Endothelial cell of umbilical vein (primary cell): ENCODE measurements at regions not wholly inside any gene's neighbourhood (a gene's known extent, or its start where the extent isn't known, plus 50 kb on each side); places are given as distances from the start of the nearest gene placed in this dataset.

Source experiments
- BruUV-seq: library from RNA; stranded (reverse); fragments of 400-500 nt; replicated peaks from 2 replicates; lab custom pipeline; 2021; lab: Mats Ljungman, UMichigan
- CTCF ChIA-PET: fragments of 300-600, 350-600 bp; sonication (Branson Sonifier 250); formaldehyde crosslinking; loops from one replicate; lab custom pipeline; 2021; ENCODE audit warnings: antibody characterized with exemption, inconsistent platforms; lab: Charles Lee
- POLR2A ChIA-PET: fragments of 300-600, 350-600 bp; sonication (Branson Sonifier 250); formaldehyde crosslinking; loops from one replicate; lab custom pipeline; 2021; ENCODE audit warnings: antibody characterized with exemption, inconsistent platforms; lab: Charles Lee
- DNase-seq: peaks from one replicate; pipeline ENCODE4 v3.0.0-alpha.2; 2011; ENCODE audit warnings: low read depth, low spot score
- FAIRE-seq: peaks from 2 replicates; lab custom pipeline; 2011; peaks lifted over from hg19 to GRCh38; lab: Jason Lieb, UNC
- H2AFZ ChIP-seq: 2 replicates; pipeline ENCODE4 v1.6.0; 2012; ENCODE audit warnings: low read depth, low read length, control low read depth, inconsistent platforms
- H3K27ac ChIP-seq: 2 replicates; pipeline ENCODE4 v1.5.1; 2011; ENCODE audit warnings: low read depth, mild to moderate bottlenecking, control low read depth, low read length, moderate library complexity; ENCODE audit not compliant: insufficient read depth
- H3K27me3 ChIP-seq, 2 experiments: 2 replicates each; pipeline versions ENCODE4 v1.6.0 to v1.6.1; 2011; ENCODE audit warnings: low read length in 2 of 2, mixed read lengths in 1 of 2; ENCODE audit not compliant: control insufficient read depth in 2 of 2, insufficient read depth in 2 of 2
- H3K36me3 ChIP-seq, 2 experiments: 2 replicates in 1 of 2; 3 replicates in 1 of 2; pipeline ENCODE4 v1.5.1; 2011; ENCODE audit warnings: low read length in 2 of 2, mild to moderate bottlenecking in 1 of 2, moderate library complexity in 1 of 2; ENCODE audit not compliant: control insufficient read depth in 2 of 2, insufficient read depth in 2 of 2; ENCODE audit errors: extremely low read depth in 1 of 2
- H3K4me1 ChIP-seq: 3 replicates; pipeline ENCODE4 v1.5.1; 2011; ENCODE audit warnings: mild to moderate bottlenecking, low read length; ENCODE audit not compliant: control insufficient read depth, insufficient read depth; ENCODE audit errors: extremely low read depth
- H3K4me2 ChIP-seq: 2 replicates; pipeline ENCODE4 v1.6.1; 2011; ENCODE audit warnings: low read length, control low read depth, mixed read lengths; ENCODE audit not compliant: insufficient read depth
- H3K4me3 ChIP-seq, 3 experiments: fragments of 200-600 bp in 1 of 3; sonication (generic), shearing (Covaris generic) in 1 of 3; replicated peaks in 1 of 3; 2 replicates each; pipeline ENCODE4 v1.5.1; 2011 to 2016; ENCODE audit warnings: control low read depth in 3 of 3, low read length in 3 of 3, mild to moderate bottlenecking in 2 of 3, inconsistent platforms in 1 of 3, low read depth in 1 of 3, moderate library complexity in 1 of 3; ENCODE audit not compliant: insufficient read depth in 1 of 3
- H3K79me2 ChIP-seq: 2 replicates; pipeline ENCODE4 v1.6.0; 2012; ENCODE audit warnings: low read length, inconsistent platforms; ENCODE audit not compliant: control insufficient read depth, insufficient read depth
- H3K9ac ChIP-seq: replicated peaks from 2 replicates; pipeline ENCODE3; 2011; ENCODE audit warnings: low read length, control low read depth; ENCODE audit not compliant: insufficient read depth; ENCODE audit errors: extremely low read depth
- H3K9me1 ChIP-seq: replicated peaks from 3 replicates; pipeline ENCODE4 v1.6.0; 2011; ENCODE audit warnings: mild to moderate bottlenecking, low read length; ENCODE audit not compliant: control insufficient read depth, insufficient read depth; ENCODE audit errors: extremely low read depth
- H3K9me3 ChIP-seq: replicated peaks from 2 replicates; pipeline ENCODE4 v1.5.1; 2012; ENCODE audit warnings: low read length, inconsistent platforms; ENCODE audit not compliant: control insufficient read depth, insufficient read depth
- H4K20me1 ChIP-seq: replicated peaks from 2 replicates; pipeline ENCODE3; 2011; ENCODE audit warnings: mild to moderate bottlenecking, low read length; ENCODE audit not compliant: control insufficient read depth, insufficient read depth; ENCODE audit errors: extremely low read depth
- EZH2 ChIP-seq: IDR thresholded peaks from 2 replicates; pipeline ENCODE4 v1.6.1; 2012; ENCODE audit warnings: borderline replicate concordance, low read depth, mild to moderate bottlenecking, moderate library complexity, low read length, inconsistent platforms; ENCODE audit not compliant: severe bottlenecking
- FOS ChIP-seq: IDR thresholded peaks from 2 replicates; pipeline ENCODE4 v1.6.1; 2011; ENCODE audit warnings: mild to moderate bottlenecking, low read length, moderate library complexity, borderline replicate concordance; ENCODE audit not compliant: insufficient read depth
- GATA2 ChIP-seq: IDR thresholded peaks from 2 replicates; pipeline ENCODE4 v1.7.0; 2011; ENCODE audit warnings: low read depth, mild to moderate bottlenecking, moderate library complexity, mixed read lengths, low read length; ENCODE audit not compliant: insufficient read length, insufficient read depth
- JUN ChIP-seq: IDR thresholded peaks from 2 replicates; pipeline ENCODE4 v1.6.1; 2011; ENCODE audit warnings: borderline replicate concordance, low read depth; ENCODE audit not compliant: insufficient read length, insufficient read depth
- MYC ChIP-seq: IDR thresholded peaks from one replicate; pipeline ENCODE4 v1.6.1; 2011; ENCODE audit warnings: mild to moderate bottlenecking, low read depth, low read length
- POLR2A ChIP-seq: IDR thresholded peaks from 2 replicates; pipeline ENCODE4 v1.6.1; 2012; ENCODE audit warnings: low read depth, mild to moderate bottlenecking, control low read depth, low read length
- POLR2AphosphoS5 ChIP-seq: IDR thresholded peaks from 2 replicates; pipeline ENCODE4 v1.6.1; 2012; ENCODE audit warnings: low read depth, mild to moderate bottlenecking, control low read depth, low read length, moderate library complexity; ENCODE audit not compliant: insufficient read depth
- dilution Hi-C: fragments of 300-500 bp; cut with MboI; formaldehyde crosslinking; loops from one replicate; pipeline ENCODE4 v1.15.0; 2019; ENCODE audit warnings: low sequenced_read_pairs; ENCODE audit not compliant: extremely low pct_ligation_motif_present
- intact Hi-C: fragments of 100-400 bp; cut with micrococcal nuclease; formaldehyde crosslinking; loops from one replicate; pipeline ENCODE4 v1.10.0; 2022
- TF ChIP-seq, protein P1 (sequence below), 2 donors: IDR thresholded peaks; 1 replicate in 1 of 2; 2 replicates in 1 of 2; pipeline ENCODE4 v1.5.1; 2011; ENCODE audit warnings: low read length in 2 of 2, mild to moderate bottlenecking in 2 of 2, moderate library complexity in 2 of 2, control low read depth in 1 of 2, inconsistent platforms in 1 of 2, low read depth in 1 of 2; ENCODE audit not compliant: insufficient read depth in 1 of 2; ENCODE audit errors: extremely low read depth in 1 of 2
- TF ChIP-seq, protein P2 (sequence below): IDR thresholded peaks from 2 replicates; pipeline ENCODE4 v1.6.1; 2011; ENCODE audit not compliant: insufficient read depth, insufficient read length

DNA sequence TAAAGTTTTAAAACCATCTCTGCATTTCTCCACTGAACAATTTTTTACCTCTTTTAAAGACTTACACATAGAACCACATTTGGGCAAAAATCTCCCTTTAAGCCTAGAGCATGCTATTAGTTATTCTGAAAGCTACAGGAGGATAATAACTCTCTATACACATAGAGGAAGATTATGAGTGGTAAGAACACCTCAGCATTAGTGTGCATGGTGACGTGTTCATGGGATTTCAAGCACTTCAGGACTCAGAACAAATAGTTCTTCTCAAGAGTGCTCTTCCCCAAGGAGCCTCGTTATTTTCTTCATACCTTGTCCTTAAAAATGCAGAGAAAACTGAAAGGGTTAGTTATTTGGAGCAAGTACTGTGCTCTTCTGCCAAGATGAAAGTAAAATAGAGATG is 256.9 kb upstream of the TUSC1 start:
- Histone ChIP-seq H3K4me2 (no peak overlapping the region), H3K79me2 (no peaks in the 10 kb centered on the region), H3K4me1 (no peaks in the 10 kb centered on the region), H3K4me3 (no peak overlapping the region), H2AFZ (no peak overlapping the region), H3K27ac (no peak overlapping the region), H3K9me3 (no peaks in the 10 kb centered on the region), H3K9ac (no peak overlapping the region), H3K36me3 (no peaks in the 10 kb centered on the region), H3K9me1 (no peaks in the 10 kb centered on the region), H3K27me3 (no peaks in the 10 kb centered on the region), H4K20me1 (no peaks in the 10 kb centered on the region)
- dilution Hi-C loops (no loop called here), intact Hi-C loops (no loop called here)
- BruUV-seq: no TSS peak
- DNase-seq (no peak), FAIRE-seq (no peak)
- TF ChIP-seq FOS (no peak), MYC (no peak), EZH2 (no peak), GATA2 (no peak), POLR2A (no peak), POLR2AphosphoS5 (no peak), JUN (no peak)
- TF ChIP-seq, protein P1, sequence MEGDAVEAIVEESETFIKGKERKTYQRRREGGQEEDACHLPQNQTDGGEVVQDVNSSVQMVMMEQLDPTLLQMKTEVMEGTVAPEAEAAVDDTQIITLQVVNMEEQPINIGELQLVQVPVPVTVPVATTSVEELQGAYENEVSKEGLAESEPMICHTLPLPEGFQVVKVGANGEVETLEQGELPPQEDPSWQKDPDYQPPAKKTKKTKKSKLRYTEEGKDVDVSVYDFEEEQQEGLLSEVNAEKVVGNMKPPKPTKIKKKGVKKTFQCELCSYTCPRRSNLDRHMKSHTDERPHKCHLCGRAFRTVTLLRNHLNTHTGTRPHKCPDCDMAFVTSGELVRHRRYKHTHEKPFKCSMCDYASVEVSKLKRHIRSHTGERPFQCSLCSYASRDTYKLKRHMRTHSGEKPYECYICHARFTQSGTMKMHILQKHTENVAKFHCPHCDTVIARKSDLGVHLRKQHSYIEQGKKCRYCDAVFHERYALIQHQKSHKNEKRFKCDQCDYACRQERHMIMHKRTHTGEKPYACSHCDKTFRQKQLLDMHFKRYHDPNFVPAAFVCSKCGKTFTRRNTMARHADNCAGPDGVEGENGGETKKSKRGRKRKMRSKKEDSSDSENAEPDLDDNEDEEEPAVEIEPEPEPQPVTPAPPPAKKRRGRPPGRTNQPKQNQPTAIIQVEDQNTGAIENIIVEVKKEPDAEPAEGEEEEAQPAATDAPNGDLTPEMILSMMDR (IDR thresholded peaks at IDR 0.05; ENCODE audit: extremely low read depth in 1 of 2, insufficient read depth in 1 of 2, low read depth in 1 of 2, low read length in 2 of 2): no peak
- TF ChIP-seq, protein P2, sequence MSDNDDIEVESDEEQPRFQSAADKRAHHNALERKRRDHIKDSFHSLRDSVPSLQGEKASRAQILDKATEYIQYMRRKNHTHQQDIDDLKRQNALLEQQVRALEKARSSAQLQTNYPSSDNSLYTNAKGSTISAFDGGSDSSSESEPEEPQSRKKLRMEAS: no peak
- POLR2A ChIA-PET: no interaction called here
- CTCF ChIA-PET: no interaction called here
